Activated B cell treated with CpG ODN at 0.5 μM for 24 hours (primary cell): ENCODE measurements at regions not wholly inside any gene's neighbourhood (a gene's known extent, or its start where the extent isn't known, plus 50 kb on each side); places are given as distances from the start of the nearest gene placed in this dataset.
"Not testable (repeated sequence)": the region's sequence is repeated elsewhere in the genome, so short reads cannot be mapped to it uniquely, and the experiment has no call there.

Experiments used
- ATAC-seq: fragments of 200-7000 bp; cut with Tn5 transposase; one replicate; pipeline ENCODE4 v1.10.0; 2021; ENCODE audit warnings: low read depth, mild to moderate bottlenecking, moderate library complexity
- CTCF ChIA-PET: fragments of 350-600 bp; sonication (Branson Sonifier 250); formaldehyde crosslinking; loops from one replicate; lab custom pipeline; 2021; ENCODE audit warnings: antibody characterized with exemption; lab: Charles Lee
- POLR2A ChIA-PET: fragments of 350-600 bp; sonication (Branson Sonifier 250); formaldehyde crosslinking; loops from one replicate; lab custom pipeline; 2021; ENCODE audit warnings: antibody characterized with exemption; lab: Charles Lee
- DNase-seq: peaks from one replicate; pipeline ENCODE4 v3.0.0; 2022
- H3K27ac Mint-ChIP-seq: one replicate; pipeline ENCODE4 v1.8.0; 2020; ENCODE audit warnings: mixed read lengths
- H3K27me3 Mint-ChIP-seq: one replicate; pipeline ENCODE4 v1.8.0; 2021; ENCODE audit warnings: mixed read lengths
- H3K36me3 Mint-ChIP-seq: one replicate; pipeline ENCODE4 v1.8.0; 2021; ENCODE audit warnings: low read depth, mixed read lengths
- H3K4me1 Mint-ChIP-seq: one replicate; pipeline ENCODE4 v1.8.0; 2021; ENCODE audit warnings: mixed read lengths
- H3K4me3 Mint-ChIP-seq: one replicate; pipeline ENCODE4 v1.8.0; 2020; ENCODE audit warnings: mild to moderate bottlenecking, mixed read lengths
- H3K9me3 Mint-ChIP-seq: one replicate; pipeline ENCODE4 v1.8.0; 2020; ENCODE audit warnings: mixed read lengths
- CTCF ChIP-seq: fragments of 200-600 bp; IDR thresholded peaks from one replicate; pipeline ENCODE4 v1.8.0; 2022; ENCODE audit warnings: antibody characterized with exemption, mild to moderate bottlenecking
- intact Hi-C: fragments of 100-400 bp; cut with micrococcal nuclease; formaldehyde crosslinking; loops from one replicate; pipeline ENCODE4 v1.15.1; 2024

- CTCF ChIA-PET = no interaction called here
- H3K9me3 Mint-ChIP-seq = no peaks in the 10 kb centered on the region
- POLR2A ChIA-PET = no interaction called here
- no peak overlapping the region for H3K27ac Mint-ChIP-seq
- DNase-seq (no peak), ATAC-seq (no peak)
- no peaks in the 10 kb centered on the region for H3K27me3 Mint-ChIP-seq
- no peak overlapping the region for H3K4me3 Mint-ChIP-seq
- H3K36me3 Mint-ChIP-seq = no peaks in the 10 kb centered on the region
- TF ChIP-seq CTCF = no peak
- H3K4me1 Mint-ChIP-seq = no peaks in the 10 kb centered on the region
- intact Hi-C loops = no loop called here
Observed at GRCh38 chr2:131754929-131755720, 227.4 kb downstream of the CCDC74A start.

DNA sequence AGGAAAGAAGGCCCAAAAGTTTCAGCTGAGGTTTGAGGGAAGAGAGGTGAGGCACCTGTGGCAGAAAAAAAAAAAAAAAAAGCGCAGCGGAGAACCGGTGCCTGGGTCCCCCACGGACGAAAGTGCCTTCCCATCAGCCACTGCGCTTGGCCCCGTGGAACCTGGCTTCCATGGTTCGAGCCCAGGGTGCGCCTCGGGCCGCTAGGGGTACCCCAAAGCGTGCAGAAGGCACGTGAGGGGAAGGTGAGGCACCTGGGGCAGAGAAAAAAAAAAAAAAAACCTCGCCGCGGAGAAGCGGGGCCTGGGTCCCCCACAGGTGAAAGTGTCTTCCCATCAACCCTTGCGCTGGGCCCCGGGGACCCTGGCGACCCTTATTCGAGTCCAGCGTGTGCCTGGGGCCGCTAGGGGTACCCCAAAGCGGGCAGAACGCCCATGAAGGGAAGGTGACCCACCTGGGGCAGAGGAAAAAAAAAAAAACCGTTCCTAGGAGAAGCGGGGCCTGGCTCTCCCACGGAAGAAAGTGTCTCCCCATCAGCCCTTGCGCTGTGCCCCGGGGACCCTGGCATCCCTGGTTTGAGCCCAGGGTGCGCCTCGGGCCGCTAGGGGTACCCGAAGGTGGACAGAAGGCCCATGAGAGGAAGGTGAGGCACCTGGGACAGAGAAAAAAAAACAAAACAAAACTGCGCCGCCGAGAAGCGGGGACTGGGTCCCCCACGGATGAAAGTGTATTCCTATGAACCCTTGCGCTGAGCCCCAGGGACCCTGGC is 228.6 kb downstream of the CCDC74A start:
- TF ChIP-seq CTCF = no peak

GRCh38 chr2:131758941-131759340 is 231.3 kb downstream of the CCDC74A start:
- H3K4me3 Mint-ChIP-seq, POLR2A ChIA-PET, intact Hi-C loops: not testable (repeated sequence)

More for the DNA sequence above, 228.6 kb downstream of the CCDC74A start:
- POLR2A ChIA-PET = no interaction called here
- ATAC-seq (no peak), DNase-seq (no peak)
- Mint-ChIP-seq H3K27me3 (no peaks in the 10 kb centered on the region), H3K9me3 (no peaks in the 10 kb centered on the region), H3K27ac (no peak overlapping the region), H3K4me1 (no peaks in the 10 kb centered on the region), H3K36me3 (no peaks in the 10 kb centered on the region), H3K4me3 (no peak overlapping the region)
- CTCF ChIA-PET = no interaction called here
- intact Hi-C loops = no loop called here

GRCh38 chr2:131774955-131775555 is 247.4 kb downstream of the CCDC74A start:
- POLR2A ChIA-PET, H3K27me3 Mint-ChIP-seq: not testable (repeated sequence)

More at GRCh38 chr2:131758941-131759340, 231.3 kb downstream of the CCDC74A start:
- H3K4me1 Mint-ChIP-seq, H3K27ac Mint-ChIP-seq, CTCF ChIA-PET, H3K36me3 Mint-ChIP-seq, H3K27me3 Mint-ChIP-seq, H3K9me3 Mint-ChIP-seq, DNase-seq, ATAC-seq: not testable (repeated sequence)

DNA sequence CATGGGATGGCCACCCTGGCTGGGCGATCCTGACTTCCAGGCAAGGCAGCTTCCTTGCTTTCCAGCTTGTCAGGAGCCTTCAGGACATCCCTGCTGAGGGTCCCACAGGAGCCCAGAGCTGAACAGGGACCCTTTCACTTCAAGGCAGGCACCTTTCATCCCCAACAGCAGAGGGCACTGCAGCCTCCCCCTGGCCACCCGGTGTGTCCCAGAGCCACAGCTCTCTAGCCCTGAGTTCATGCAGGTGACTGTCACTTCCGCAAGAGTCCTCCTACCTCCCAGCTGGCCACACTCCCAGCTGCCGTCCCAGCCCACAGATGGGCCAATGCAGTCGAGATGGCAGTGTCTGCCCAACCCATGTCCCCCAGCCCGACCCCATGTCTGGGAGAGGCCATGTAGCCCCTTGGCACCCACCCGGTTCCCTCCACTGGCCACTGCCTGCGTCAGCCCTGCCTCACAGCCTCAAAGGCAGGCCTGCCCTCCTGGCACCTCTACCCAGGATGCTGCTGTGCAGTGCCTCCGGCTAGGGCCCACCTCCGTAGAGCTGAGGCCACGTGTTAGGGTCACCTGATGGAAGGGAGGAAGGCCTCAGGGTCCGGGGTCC is 248.3 kb downstream of the CCDC74A start:
- H3K36me3 Mint-ChIP-seq, H3K4me3 Mint-ChIP-seq, H3K9me3 Mint-ChIP-seq, H3K27me3 Mint-ChIP-seq, POLR2A ChIA-PET, DNase-seq, intact Hi-C loops, CTCF ChIA-PET, H3K4me1 Mint-ChIP-seq, H3K27ac Mint-ChIP-seq, ATAC-seq: not testable (repeated sequence)

More at GRCh38 chr2:131774955-131775555, 247.4 kb downstream of the CCDC74A start:
- CTCF ChIA-PET, DNase-seq, H3K4me1 Mint-ChIP-seq, ATAC-seq, H3K27ac Mint-ChIP-seq, H3K36me3 Mint-ChIP-seq, intact Hi-C loops, H3K9me3 Mint-ChIP-seq, H3K4me3 Mint-ChIP-seq: not testable (repeated sequence)

- intact Hi-C loops, H3K36me3 Mint-ChIP-seq, ATAC-seq, H3K27ac Mint-ChIP-seq, POLR2A ChIA-PET, DNase-seq, CTCF ChIA-PET, H3K4me3 Mint-ChIP-seq, H3K9me3 Mint-ChIP-seq, H3K4me1 Mint-ChIP-seq: not testable (repeated sequence)
- H3K27me3 Mint-ChIP-seq = peaks cover 11% of the 10 kb centered on the region
Observed at GRCh38 chr2:131780446-131780845, 252.8 kb downstream of the CCDC74A start.
